GM18502 (cell line): ENCODE measurements at regions not wholly inside any gene's neighbourhood (a gene's known extent, or its start where the extent isn't known, plus 50 kb on each side); places are given as distances from the start of the nearest gene placed in this dataset.
"Not testable (repeated sequence)": the region's sequence is repeated elsewhere in the genome, so short reads cannot be mapped to it uniquely, and the experiment has no call there.

Experiments used
- ATAC-seq: cut with Tn5 transposase; IDR thresholded peaks from one replicate; pipeline ENCODE4 v1.9.1; 2021; ENCODE audit warnings: mild to moderate bottlenecking; ENCODE audit not compliant: unreplicated experiment, poor library complexity

- no peak for ATAC-seq
These were observed 80.3 kb upstream of the FST start for GRCh38 chr5:53399926-53400697.

- ATAC-seq: no peak
These were observed 77.1 kb upstream of the FST start for GRCh38 chr5:53403291-53403690.

DNA sequence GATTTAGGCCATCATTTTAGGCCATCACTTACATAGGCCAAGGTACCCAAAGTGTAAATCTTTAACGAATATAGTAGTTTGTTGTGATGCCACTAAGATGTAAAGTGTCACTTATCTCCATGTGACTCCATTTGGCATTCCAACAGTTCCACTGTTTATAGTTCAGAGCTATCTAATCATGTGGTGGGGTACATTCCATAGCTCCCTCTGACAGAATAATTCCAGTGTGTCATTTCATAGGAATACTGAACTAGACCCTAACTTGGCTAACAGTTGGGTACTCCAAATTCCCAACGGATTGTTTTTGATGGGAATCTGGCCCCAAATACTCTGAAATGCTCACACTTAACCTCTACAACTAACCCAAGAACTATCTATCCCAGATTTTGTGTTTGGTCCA, 76.7 kb upstream of the FST start:
- no peak for ATAC-seq

DNA sequence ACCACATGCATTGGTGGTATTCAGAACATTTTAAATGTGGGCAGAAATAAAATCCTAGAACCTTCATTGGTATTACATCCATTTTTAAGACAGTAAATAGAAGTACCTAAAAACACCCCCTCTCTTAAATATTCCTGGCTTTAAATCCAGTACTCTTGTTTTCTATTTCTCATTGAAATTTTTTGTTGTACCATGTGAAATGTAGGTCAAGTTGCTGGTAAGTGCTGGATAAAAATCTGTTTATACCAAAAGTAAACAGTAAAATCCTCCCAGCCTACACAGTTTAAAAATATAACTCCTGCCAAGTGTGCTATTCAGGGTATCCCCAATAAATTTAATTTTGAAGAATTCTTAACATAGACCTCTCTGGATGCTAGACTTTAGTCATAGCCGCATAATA, 75.0 kb upstream of the FST start:
- ATAC-seq: no peak

DNA sequence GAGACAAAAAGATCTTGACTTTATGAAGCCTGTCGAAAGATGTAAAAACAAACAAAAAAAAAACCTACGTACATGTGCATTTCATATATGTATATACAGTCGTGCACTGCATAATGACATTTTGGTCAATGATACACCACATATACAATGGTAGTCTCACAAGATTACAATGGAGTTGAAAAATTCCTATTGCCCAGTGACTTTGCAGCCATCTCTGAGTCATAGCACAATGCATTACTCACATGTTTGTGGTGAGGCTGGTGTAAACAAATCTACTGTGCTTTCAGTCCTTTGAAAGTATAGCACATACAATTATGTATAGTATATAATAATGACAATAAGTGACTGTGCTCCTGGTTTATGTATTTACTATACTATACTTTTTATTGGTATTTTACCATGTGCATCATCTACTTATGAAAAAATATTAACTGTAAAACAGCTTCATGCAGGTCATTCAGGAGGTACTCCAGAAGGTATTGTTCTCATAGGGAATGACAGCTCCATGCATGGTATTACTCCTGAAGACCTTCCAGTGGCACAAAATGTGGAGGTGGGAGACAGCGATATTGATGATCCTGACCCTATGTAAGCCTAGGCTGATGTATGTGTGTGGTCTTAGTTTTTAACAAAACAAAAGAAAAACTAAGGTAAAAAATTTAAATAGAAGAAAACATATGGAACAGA, 73.7 kb upstream of the FST start:
- ATAC-seq: no peak

DNA sequence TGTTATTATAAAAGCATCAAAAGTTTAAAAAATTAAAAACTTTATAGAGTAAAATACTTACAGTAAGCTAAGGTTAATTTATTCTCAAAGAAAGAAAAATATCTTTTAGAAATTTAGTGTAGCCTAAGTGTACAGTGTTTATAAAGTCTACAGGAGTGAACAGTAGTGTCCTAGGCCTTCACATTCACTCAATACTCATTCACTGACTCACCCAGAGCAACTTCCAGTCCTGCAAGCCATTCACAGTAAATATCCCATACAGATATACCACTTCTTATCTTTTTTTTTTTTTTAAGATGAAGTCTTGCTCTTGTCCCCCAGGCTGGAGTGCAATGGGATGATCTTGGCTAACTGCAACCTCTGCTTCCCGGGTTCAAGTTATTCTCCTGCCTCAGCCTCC, 73.1 kb upstream of the FST start:
- ATAC-seq: no peak

DNA sequence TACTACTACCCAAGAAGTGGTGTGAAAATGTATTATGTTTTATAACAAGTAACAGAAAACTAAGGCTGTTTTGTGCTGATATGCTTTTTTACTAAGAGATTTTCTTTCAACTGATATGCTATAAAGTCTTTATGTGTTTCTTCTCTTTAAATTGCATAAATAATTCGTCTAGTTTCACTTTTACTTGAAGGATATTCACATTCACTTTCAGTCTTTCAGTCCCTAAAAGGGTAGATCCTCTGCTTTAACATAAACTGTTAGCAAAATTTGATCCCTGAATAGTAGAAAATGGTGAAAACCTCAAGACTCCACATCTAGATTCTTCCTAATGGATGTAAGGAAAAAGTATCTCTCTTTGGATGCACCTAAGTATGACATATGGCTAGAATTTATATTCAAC, 69.0 kb upstream of the FST start:
- no peak for ATAC-seq

DNA sequence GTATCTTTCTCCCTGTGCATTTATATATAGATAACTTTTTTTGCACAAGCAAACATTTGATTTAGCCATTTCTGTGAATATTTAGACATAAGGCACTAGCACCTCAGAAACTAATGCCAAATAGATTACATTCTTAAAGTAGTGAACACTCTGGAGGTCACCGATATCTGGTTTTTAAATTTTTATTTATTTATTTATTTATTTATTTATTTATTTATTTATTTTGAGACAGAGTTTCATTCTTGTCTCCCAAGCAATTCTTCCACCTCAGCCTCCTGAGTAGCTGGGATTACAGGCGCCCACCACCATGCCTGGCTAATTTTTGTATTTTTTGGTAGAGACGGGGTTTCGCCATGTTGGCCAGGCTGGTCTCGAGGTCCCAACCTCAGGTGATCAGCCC, 67.9 kb upstream of the FST start:
- ATAC-seq: not testable (repeated sequence)

- ATAC-seq: no peak
These were observed 64.2 kb upstream of the FST start for GRCh38 chr5:53416144-53416738.

- ATAC-seq: no peak
These were observed 62.0 kb upstream of the FST start for GRCh38 chr5:53418409-53418808.

GRCh38 chr5:53418826-53419658, 61.4 kb upstream of the FST start:
- ATAC-seq: no peak

DNA sequence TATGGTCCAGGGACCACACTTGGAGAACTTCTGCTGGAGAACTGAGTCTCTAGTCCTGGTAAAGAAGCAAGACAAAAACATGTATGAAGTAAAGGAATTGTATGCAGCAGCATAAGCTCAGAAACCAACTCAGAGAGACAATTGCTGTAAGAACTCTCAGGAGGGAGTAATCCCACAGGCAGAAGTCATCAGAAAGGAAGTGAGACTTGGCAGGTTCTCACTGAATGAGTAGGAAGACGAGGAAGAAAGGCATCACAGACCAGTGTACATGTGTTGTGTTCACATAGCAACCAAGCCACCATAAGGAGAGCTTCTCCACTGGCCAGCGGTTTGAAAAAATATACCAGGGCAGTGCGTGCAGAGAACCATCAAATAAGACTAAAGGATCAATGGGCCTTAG, 57.9 kb upstream of the FST start:
- no peak for ATAC-seq

- ATAC-seq: no peak
These were observed 56.7 kb upstream of the FST start for GRCh38 chr5:53423724-53424123.

DNA sequence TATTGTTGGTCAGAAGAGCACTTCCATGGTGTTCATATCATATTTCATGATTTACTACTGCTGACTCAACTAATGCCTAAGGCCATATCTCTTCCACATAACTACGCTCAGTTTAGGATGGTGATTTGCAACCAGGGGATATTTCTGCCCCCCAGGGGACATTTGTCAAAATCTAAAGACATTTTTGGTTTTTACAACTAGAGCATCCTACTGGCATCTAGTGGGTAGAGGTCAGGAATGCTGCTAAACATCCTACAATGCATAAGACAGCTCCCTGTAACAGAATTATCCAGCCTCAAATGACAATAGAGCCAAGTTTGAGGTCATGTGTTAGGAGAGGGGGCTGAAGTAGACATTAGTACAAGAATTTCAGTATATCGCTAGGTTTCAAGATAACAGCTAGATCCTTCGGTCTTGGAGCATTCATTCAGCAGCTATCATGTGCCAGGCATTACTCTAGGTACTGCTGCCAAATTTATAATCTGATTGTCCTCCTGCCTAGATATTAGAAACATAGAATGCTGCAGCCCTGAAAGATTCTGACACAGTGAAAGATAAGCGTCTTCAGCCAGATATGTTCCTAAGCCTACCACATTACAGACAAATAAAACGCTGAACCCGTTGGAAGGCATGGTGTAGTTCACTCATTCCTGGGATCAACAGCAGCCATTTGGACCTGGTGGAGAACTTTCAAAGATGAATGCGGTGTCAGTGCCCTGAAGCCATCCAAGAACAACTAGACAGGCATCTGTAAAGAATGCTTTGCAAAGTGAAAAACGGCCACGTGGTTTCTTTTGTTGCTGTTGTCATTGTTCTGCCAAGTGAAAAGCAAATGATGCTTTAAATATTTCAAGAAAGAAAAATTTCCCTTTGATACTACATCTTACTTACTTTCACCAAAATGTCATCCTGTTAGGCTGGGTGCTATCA, 55.5 kb upstream of the FST start:
- ATAC-seq: no peak

- ATAC-seq: no peak
These were observed 54.5 kb upstream of the FST start for GRCh38 chr5:53425687-53426511.

DNA sequence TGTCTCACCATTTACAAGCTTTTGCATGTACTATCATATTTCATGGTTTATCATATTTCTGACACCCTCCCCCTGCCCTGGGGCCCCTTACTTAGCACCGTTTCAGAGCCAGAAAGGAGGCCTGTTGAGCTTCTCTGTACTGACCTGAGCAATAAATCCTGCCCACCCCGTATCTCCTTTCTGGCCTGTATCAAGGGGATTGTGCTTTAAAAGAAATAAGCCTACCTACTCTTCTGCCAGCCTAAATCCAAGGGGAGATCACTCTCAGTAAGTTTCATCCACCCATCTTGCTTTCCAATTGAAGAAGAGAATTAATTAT, 54.0 kb upstream of the FST start:
- no peak for ATAC-seq

GRCh38 chr5:53426878-53427277, 53.6 kb upstream of the FST start:
- ATAC-seq: no peak

- no peak for ATAC-seq
These were observed 52.5 kb upstream of the FST start for GRCh38 chr5:53427965-53428364.

GRCh38 chr5:53429706-53430105, 50.7 kb upstream of the FST start:
- ATAC-seq: no peak
